HUES48 (cell line): ENCODE measurements at regions not wholly inside any gene's neighbourhood (a gene's known extent, or its start where the extent isn't known, plus 50 kb on each side); places are given as distances from the start of the nearest gene placed in this dataset.

ENCODE experiments used
- H3K27ac ChIP-seq: one replicate; pipeline ENCODE4 v1.7.0; 2013; ENCODE audit warnings: low read depth, low read length, inconsistent platforms
- H3K27me3 ChIP-seq: 2 replicates; pipeline ENCODE4 v1.6.1; 2013; ENCODE audit warnings: mild to moderate bottlenecking, low read length; ENCODE audit not compliant: control insufficient read depth, insufficient read depth
- H3K36me3 ChIP-seq: 2 replicates; pipeline ENCODE4 v1.6.1; 2013; ENCODE audit warnings: low read length; ENCODE audit not compliant: control insufficient read depth, insufficient read depth
- H3K4me1 ChIP-seq: 2 replicates; pipeline ENCODE4 v1.6.1; 2013; ENCODE audit warnings: mild to moderate bottlenecking, low read length; ENCODE audit not compliant: control insufficient read depth, insufficient read depth
- H3K4me3 ChIP-seq: 2 replicates; pipeline ENCODE4 v1.5.1; 2013; ENCODE audit warnings: mild to moderate bottlenecking, low read depth, low read length
- H3K9ac ChIP-seq: 2 replicates; pipeline ENCODE4 v1.6.1; 2013; ENCODE audit warnings: mild to moderate bottlenecking, low read depth, low read length, moderate library complexity
- H3K9me3 ChIP-seq: 2 replicates; pipeline ENCODE4 v1.6.1; 2013; ENCODE audit warnings: low read length; ENCODE audit not compliant: control insufficient read depth, insufficient read depth

- Histone ChIP-seq H3K27me3 (0 out of 2 replicates have a peak, but pooled peaks cover 7% of the 10 kb centered on the region), H3K9ac (no peak overlapping the region), H3K4me1 (peaks cover 47% of the 10 kb centered on the region), H3K9me3 (no peaks in the 10 kb centered on the region), H3K27ac (no peak overlapping the region), H3K4me3 (no peak overlapping the region), H3K36me3 (no peaks in the 10 kb centered on the region)
These were observed 824.5 kb downstream of the CCSER2 start for GRCh38 chr10:85152911-85153310.

DNA sequence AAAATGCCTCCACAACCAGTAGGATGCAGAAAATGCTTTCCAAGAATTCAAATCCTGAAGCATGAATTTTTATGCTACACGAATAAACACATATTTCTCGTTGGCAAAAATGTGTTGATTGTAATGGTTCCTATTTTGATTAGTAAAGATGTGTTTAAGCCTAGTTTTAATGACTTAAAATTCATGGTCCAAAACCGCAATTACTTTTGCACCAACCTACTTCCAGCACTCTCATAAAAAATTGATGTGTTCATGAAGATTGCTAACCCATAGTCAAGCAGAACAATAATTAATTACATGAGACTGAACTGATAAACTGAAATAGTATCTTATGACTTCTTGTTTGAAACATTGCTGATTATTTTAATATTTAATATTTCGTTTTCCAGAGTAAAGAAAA lies 828.8 kb downstream of the CCSER2 start:
- no peaks in the 10 kb centered on the region for H3K36me3 ChIP-seq
- no peaks in the 10 kb centered on the region for H3K27me3 ChIP-seq
- no peak overlapping the region for H3K9ac ChIP-seq
- H3K9me3 ChIP-seq: no peaks in the 10 kb centered on the region
- no peak overlapping the region for H3K27ac ChIP-seq
- H3K4me3 ChIP-seq: no peak overlapping the region
- peaks cover 7% of the 10 kb centered on the region for H3K4me1 ChIP-seq

- Histone ChIP-seq H3K27ac (no peak overlapping the region), H3K9me3 (no peaks in the 10 kb centered on the region), H3K36me3 (no peaks in the 10 kb centered on the region), H3K4me1 (no peaks in the 10 kb centered on the region), H3K27me3 (no peaks in the 10 kb centered on the region), H3K9ac (no peak overlapping the region), H3K4me3 (no peak overlapping the region)
These were observed 839.9 kb downstream of the CCSER2 start for GRCh38 chr10:85168243-85168642.

DNA sequence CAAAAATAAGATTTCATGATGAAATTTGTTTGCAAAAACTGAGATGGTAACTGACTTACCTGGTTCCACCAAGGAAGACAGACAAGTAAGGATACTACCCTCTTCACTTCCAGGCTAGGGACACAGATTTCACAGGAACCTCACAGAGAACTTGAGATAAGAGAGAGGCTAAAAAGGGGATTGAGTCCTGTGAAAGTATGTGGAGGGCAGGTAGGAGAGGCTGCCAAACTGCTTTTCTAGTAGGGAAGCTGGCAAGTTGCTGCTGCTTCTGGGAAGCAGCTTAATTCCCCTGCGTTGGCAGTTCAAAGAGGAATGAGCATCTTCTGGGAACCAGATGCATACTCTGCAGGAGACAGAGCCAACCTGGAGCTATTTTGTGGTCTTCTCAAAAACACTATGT lies 841.6 kb downstream of the CCSER2 start:
- H3K9me3 ChIP-seq: no peaks in the 10 kb centered on the region
- H3K4me3 ChIP-seq: no peak overlapping the region
- H3K27me3 ChIP-seq: no peaks in the 10 kb centered on the region
- H3K27ac ChIP-seq: no peak overlapping the region
- H3K36me3 ChIP-seq: no peaks in the 10 kb centered on the region
- H3K4me1 ChIP-seq: no peaks in the 10 kb centered on the region
- H3K9ac ChIP-seq: no peak overlapping the region

DNA sequence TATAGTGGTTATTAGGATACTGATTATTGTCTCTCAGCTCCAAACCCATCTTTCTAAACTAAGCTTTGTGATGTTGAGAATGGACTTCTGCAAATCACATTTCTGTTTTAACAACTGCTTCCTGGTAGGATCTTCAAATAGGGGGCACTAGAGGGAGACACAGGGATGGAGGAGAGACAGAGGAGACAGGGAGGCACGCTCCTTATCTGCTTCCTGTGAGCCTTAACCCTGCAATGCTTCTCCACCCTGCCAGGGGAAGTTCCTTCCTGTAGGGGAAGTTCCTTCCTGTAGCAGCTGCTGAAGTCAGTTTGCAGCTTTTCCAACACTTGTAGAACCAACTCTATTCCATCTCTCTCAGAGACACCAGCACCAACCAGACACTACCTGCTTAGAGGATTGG lies 847.2 kb downstream of the CCSER2 start:
- no peak overlapping the region for H3K27ac ChIP-seq
- no peaks in the 10 kb centered on the region for H3K4me1 ChIP-seq
- H3K27me3 ChIP-seq: no peaks in the 10 kb centered on the region
- no peak overlapping the region for H3K4me3 ChIP-seq
- H3K9ac ChIP-seq: no peak overlapping the region
- no peaks in the 10 kb centered on the region for H3K9me3 ChIP-seq
- no peaks in the 10 kb centered on the region for H3K36me3 ChIP-seq

- no peaks in the 10 kb centered on the region for H3K27me3 ChIP-seq
- H3K9ac ChIP-seq: no peak overlapping the region
- no peak overlapping the region for H3K4me3 ChIP-seq
- H3K27ac ChIP-seq: no peak overlapping the region
- H3K4me1 ChIP-seq: peaks cover 13% of the 10 kb centered on the region
- H3K9me3 ChIP-seq: no peaks in the 10 kb centered on the region
- no peaks in the 10 kb centered on the region for H3K36me3 ChIP-seq
These were observed 849.4 kb downstream of the CCSER2 start for GRCh38 chr10:85177767-85178166.

DNA sequence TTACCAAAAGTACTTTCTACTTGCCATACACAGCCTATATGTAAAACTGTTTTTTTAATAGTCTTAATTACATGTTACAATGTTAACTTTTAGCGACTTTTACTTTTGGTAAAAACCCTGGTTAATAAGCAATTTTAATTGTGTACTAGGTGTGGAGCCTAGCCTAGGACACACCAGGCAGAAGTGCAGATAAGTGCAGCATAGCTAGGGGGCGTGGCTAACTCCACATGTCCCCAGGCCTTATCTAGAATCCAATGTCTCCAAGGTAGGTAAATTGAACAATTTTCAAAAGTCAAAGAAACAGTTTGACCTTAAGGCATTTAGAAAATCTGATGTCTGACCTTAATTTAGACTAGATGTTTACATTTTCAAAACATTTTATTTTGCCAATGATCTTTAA lies 858.7 kb downstream of the CCSER2 start:
- no peak overlapping the region for H3K27ac ChIP-seq
- peaks cover 8% of the 10 kb centered on the region for H3K4me1 ChIP-seq
- H3K27me3 ChIP-seq: no peaks in the 10 kb centered on the region
- H3K36me3 ChIP-seq: no peaks in the 10 kb centered on the region
- no peak overlapping the region for H3K4me3 ChIP-seq
- H3K9ac ChIP-seq: no peak overlapping the region
- H3K9me3 ChIP-seq: no peaks in the 10 kb centered on the region

GRCh38 chr10:85188770-85189484 lies 860.5 kb downstream of the CCSER2 start:
- Histone ChIP-seq H3K36me3 (no peaks in the 10 kb centered on the region), H3K9me3 (no peaks in the 10 kb centered on the region), H3K4me3 (no peak overlapping the region), H3K9ac (no peak overlapping the region), H3K4me1 (no peaks in the 10 kb centered on the region), H3K27me3 (no peaks in the 10 kb centered on the region), H3K27ac (no peak overlapping the region)

GRCh38 chr10:85193796-85194195 lies 865.4 kb downstream of the CCSER2 start:
- no peaks in the 10 kb centered on the region for H3K9me3 ChIP-seq
- no peak overlapping the region for H3K9ac ChIP-seq
- no peaks in the 10 kb centered on the region for H3K27me3 ChIP-seq
- no peak overlapping the region for H3K4me3 ChIP-seq
- H3K4me1 ChIP-seq: no peaks in the 10 kb centered on the region
- H3K36me3 ChIP-seq: no peaks in the 10 kb centered on the region
- no peak overlapping the region for H3K27ac ChIP-seq

DNA sequence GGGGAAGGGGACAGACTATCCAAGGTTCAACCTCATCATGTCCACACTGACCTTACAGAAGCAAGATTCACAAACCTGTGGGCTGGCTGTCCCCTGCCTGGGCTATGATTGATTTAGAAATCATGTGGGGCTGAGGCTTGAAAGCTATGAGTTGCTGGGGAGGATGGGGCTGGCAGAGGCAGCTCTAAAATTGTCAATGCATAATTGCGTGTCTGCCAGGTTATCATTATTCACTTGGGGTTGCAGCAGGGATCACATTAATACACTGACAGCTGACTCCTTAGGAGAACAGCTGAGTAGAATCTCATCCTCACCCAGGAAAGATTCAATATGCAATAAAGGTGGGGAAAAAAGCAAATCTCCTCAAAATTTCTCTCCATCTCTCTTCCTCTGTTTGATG lies 866.3 kb downstream of the CCSER2 start:
- no peaks in the 10 kb centered on the region for H3K27me3 ChIP-seq
- no peak overlapping the region for H3K27ac ChIP-seq
- H3K4me1 ChIP-seq: no peaks in the 10 kb centered on the region

GRCh38 chr10:85195596-85195995 lies 867.2 kb downstream of the CCSER2 start:
- no peak overlapping the region for H3K27ac ChIP-seq
- H3K36me3 ChIP-seq: no peaks in the 10 kb centered on the region
- H3K27me3 ChIP-seq: no peaks in the 10 kb centered on the region
- no peaks in the 10 kb centered on the region for H3K4me1 ChIP-seq
- no peaks in the 10 kb centered on the region for H3K9me3 ChIP-seq
- H3K9ac ChIP-seq: no peak overlapping the region
- no peak overlapping the region for H3K4me3 ChIP-seq

More for the DNA sequence above, 866.3 kb downstream of the CCSER2 start:
- no peak overlapping the region for H3K4me3 ChIP-seq
- no peaks in the 10 kb centered on the region for H3K36me3 ChIP-seq
- no peak overlapping the region for H3K9ac ChIP-seq
- no peaks in the 10 kb centered on the region for H3K9me3 ChIP-seq
